Fibroblast of villous mesenchyme (primary cell): ENCODE measurements at regions not wholly inside any gene's neighbourhood (a gene's known extent, or its start where the extent isn't known, plus 50 kb on each side); places are given as distances from the start of the nearest gene placed in this dataset.

ENCODE experiments used
- DNase-seq: peaks from one replicate; pipeline ENCODE4 v3.0.0-alpha.2; 2010; ENCODE audit warnings: low read depth
- H3K4me3 ChIP-seq: 2 replicates; pipeline ENCODE4 v1.5.1; 2011; ENCODE audit warnings: low read depth, mild to moderate bottlenecking, low read length
- TF ChIP-seq, protein P1 (sequence below): IDR thresholded peaks from 2 replicates; pipeline ENCODE4 v1.5.1; 2012; ENCODE audit warnings: low read depth, mild to moderate bottlenecking, low read length; ENCODE audit not compliant: insufficient read depth

DNA sequence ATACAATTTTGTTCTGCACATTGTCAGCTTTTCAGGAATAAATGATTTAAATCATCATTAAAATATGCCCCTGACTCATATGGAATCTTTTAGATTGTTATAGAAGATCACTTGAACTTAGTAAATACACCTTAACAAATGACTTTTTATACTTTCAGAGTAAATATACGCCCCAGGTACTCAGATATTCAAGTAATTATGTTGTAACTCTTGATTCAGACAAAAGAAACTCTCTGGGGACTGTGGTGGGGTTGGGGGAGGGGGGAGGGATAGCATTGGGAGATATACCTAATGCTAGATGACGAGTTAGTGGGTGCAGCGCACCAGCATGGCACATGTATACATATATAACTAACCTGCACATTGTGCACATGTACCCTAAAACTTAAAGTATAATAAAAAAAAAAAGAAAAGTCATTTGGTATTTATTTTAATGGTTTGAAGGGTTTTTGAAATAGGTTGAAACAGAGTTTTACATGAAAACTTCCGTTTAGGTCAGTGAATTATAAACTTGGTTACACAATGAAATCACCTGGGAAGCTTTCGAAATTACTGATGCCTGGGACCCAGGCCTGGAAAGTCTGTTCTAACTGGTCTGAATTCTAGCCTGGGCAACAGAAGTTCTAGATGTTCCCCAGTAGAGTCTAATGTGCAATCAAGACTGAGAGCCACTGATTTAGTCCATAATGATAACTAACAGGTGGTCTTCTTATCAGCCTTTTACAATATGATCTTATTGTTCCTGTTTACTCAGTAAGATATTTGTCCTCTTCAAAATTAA lies 320.5 kb upstream of the NR5A2 start:
- no peak overlapping the region for H3K4me3 ChIP-seq
- DNase-seq = no peak
- TF ChIP-seq, protein P1, sequence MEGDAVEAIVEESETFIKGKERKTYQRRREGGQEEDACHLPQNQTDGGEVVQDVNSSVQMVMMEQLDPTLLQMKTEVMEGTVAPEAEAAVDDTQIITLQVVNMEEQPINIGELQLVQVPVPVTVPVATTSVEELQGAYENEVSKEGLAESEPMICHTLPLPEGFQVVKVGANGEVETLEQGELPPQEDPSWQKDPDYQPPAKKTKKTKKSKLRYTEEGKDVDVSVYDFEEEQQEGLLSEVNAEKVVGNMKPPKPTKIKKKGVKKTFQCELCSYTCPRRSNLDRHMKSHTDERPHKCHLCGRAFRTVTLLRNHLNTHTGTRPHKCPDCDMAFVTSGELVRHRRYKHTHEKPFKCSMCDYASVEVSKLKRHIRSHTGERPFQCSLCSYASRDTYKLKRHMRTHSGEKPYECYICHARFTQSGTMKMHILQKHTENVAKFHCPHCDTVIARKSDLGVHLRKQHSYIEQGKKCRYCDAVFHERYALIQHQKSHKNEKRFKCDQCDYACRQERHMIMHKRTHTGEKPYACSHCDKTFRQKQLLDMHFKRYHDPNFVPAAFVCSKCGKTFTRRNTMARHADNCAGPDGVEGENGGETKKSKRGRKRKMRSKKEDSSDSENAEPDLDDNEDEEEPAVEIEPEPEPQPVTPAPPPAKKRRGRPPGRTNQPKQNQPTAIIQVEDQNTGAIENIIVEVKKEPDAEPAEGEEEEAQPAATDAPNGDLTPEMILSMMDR = no peak

DNA sequence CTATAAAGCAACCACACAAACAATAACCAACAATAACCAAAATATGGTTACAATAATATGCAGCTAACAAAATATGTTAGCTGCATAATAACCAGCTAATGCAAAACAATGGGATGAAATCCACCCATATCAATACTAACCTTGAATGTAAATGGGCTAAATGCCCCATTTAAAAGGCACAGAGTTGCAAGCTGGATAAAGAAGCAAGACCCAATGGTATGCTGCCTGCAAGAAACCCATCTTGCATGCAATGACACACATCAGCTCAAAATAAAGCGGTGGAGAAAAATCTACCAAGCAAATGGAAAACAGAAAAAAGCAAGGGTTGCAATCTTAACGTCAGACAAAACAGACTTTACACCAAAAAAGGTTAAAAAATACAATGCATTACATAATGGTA lies 316.5 kb upstream of the NR5A2 start:
- no peak overlapping the region for H3K4me3 ChIP-seq
- TF ChIP-seq, protein P1 = no peak
- DNase-seq = no peak

DNA sequence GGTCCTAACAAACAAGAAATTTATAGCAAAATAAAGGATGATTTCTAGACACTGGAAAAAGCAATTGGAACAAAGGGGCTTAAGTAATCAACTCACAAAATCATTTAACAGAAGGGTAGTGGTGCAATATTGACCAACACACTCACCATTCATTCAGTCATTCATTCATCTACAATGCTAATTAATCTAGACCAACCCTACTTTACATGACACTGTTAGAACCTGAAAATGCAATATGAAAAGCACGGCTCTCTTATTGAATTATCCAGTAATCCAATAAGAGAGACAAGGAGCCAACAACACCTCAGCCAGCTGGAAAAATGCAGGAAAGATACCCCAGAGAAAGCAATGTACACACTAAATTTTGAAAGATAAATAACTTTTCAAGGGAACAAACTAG lies 310.8 kb upstream of the NR5A2 start:
- no peak for DNase-seq
- no peak overlapping the region for H3K4me3 ChIP-seq
- TF ChIP-seq, protein P1 = no peak

DNA sequence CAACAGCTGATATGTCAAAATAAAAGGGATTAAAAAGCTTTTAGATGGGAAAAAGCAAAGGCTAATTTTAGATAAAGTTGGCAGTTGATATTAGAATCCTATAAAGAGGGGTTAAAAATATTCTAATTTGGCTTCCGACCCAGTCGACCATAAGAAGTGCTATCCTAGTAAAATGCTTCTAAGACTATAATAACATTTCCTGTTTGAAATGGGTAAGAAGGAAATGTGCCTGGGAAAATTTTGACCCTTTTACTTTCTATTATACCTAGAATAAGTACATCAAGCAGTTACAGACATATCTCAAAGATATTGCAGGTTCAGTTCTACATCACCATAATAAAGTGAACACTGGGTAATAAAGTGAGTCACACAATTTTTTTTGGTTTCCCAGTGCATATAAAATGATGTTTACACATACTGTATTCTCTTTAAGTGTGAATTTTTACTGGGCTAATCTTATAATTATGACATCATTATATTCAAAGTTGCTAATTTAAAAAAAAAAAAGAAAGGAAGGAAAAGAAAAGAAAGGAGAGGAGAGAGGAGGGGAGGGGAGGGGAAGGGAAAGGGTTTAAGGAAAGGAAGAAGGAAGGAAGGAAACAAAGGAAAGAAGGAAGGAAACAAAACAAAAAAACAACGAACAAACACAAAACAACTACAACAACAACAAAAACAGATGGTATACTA lies 308.2 kb upstream of the NR5A2 start:
- no peak for DNase-seq
- no peak overlapping the region for H3K4me3 ChIP-seq
- TF ChIP-seq, protein P1 = no peak

DNA sequence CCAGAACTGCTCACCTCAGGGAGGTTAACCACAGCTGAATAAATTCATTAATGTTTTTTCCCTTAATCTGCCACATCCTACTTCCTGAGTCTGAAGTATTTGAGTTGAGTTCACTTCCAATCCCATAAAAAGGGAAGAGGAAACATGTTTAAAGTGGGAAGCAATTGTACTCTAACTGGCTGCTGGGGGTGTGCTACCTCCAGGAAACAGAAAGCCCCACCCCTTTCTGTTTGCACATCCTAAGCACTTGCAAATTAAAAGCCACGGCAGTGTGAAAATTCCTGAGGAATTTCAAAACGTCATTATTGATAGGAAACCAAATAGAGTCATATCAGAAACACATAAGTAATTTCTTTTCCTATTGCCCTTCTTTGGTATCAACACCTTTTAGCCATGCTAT lies 307.0 kb upstream of the NR5A2 start:
- no peak for DNase-seq
- H3K4me3 ChIP-seq = no peak overlapping the region
- TF ChIP-seq, protein P1 = no peak

DNA sequence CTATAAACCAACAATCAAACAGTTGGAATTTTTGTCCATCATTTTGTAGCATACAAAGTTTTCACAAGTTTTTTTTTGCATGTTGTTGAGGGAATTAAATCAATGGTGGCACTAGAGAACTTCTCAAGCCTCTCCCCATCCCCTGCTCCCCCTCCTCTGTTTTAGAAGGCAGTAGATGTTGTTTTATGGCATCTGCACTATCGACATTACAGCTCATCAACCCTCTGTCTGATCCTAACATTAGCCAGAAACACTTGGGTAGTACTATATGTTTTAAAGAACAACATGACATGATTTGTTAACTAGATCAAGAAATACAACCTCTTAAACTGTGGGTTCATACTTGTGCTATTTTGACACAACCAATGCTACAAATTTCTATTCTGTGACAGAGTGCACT lies 306.5 kb upstream of the NR5A2 start:
- no peak for DNase-seq
- TF ChIP-seq, protein P1 = no peak
- no peak overlapping the region for H3K4me3 ChIP-seq
